H9 (cell line): ENCODE measurements at regions not wholly inside any gene's neighbourhood (a gene's known extent, or its start where the extent isn't known, plus 50 kb on each side); places are given as distances from the start of the nearest gene placed in this dataset.

ENCODE experiments used
- DNase-seq: peaks from one replicate; pipeline ENCODE4 v3.0.0-alpha.2; 2017
- H2AFZ ChIP-seq: one replicate; pipeline ENCODE4 v1.6.1; 2013; ENCODE audit warnings: mild to moderate bottlenecking, low read length, control low read depth, moderate library complexity
- H2AK5ac ChIP-seq: 2 replicates; pipeline ENCODE4 v1.6.1; 2013; ENCODE audit warnings: low read length, control low read depth, mixed read lengths; ENCODE audit not compliant: insufficient read length
- H2BK120ac ChIP-seq: one replicate; pipeline ENCODE4 v1.6.1; 2013; ENCODE audit warnings: low read depth, mild to moderate bottlenecking, low read length, control low read depth, inconsistent platforms; ENCODE audit not compliant: poor library complexity, severe bottlenecking
- H2BK12ac ChIP-seq: 2 replicates; pipeline ENCODE4 v1.6.1; 2013; ENCODE audit warnings: low read length, control low read depth, mixed read lengths, low read depth; ENCODE audit not compliant: insufficient read length
- H2BK15ac ChIP-seq: 2 replicates; pipeline ENCODE4 v1.6.1; 2013; ENCODE audit warnings: low read depth, low read length, control low read depth
- H2BK20ac ChIP-seq: one replicate; pipeline ENCODE4 v1.6.1; 2013; ENCODE audit warnings: low read depth, mild to moderate bottlenecking, low read length, control low read depth, inconsistent platforms; ENCODE audit not compliant: poor library complexity, severe bottlenecking
- H2BK5ac ChIP-seq: 2 replicates; pipeline ENCODE4 v1.6.1; 2013; ENCODE audit warnings: low read length, control low read depth, mixed read lengths; ENCODE audit not compliant: insufficient read length
- H3K14ac ChIP-seq: 2 replicates; pipeline ENCODE4 v1.6.1; 2013; ENCODE audit warnings: low read length, control low read depth; ENCODE audit not compliant: insufficient read depth
- H3K18ac ChIP-seq: 2 replicates; pipeline ENCODE4 v1.6.1; 2013; ENCODE audit warnings: low read depth, mild to moderate bottlenecking, mixed read lengths, low read length, control low read depth; ENCODE audit not compliant: insufficient read length
- H3K23ac ChIP-seq: 2 replicates; pipeline ENCODE4 v1.6.1; 2013; ENCODE audit warnings: low read length, control low read depth, mixed read lengths, low read depth; ENCODE audit not compliant: insufficient read length
- H3K23me2 ChIP-seq: 2 replicates; pipeline ENCODE4 v1.6.1; 2013; ENCODE audit warnings: low read depth, mild to moderate bottlenecking, mixed read lengths, low read length, control low read depth; ENCODE audit not compliant: insufficient read length, poor library complexity, severe bottlenecking
- H3K27ac ChIP-seq: 2 replicates; pipeline ENCODE4 v1.5.1; 2013; ENCODE audit warnings: low read length, control low read depth, mixed read lengths, low read depth; ENCODE audit not compliant: insufficient read length
- H3K27me3 ChIP-seq: 2 replicates; pipeline ENCODE4 v1.6.1; 2013; ENCODE audit warnings: low read length, control low read depth, inconsistent platforms; ENCODE audit not compliant: insufficient read depth
- H3K4ac ChIP-seq: 2 replicates; pipeline ENCODE4 v1.6.1; 2013; ENCODE audit warnings: low read depth, mild to moderate bottlenecking, control low read depth, inconsistent platforms, low read length, moderate library complexity
- H3K4me1 ChIP-seq: 2 replicates; pipeline ENCODE4 v1.6.1; 2013; ENCODE audit warnings: low read length, control low read depth, inconsistent platforms; ENCODE audit not compliant: insufficient read depth
- H3K4me2 ChIP-seq: 2 replicates; pipeline ENCODE4 v1.6.1; 2013; ENCODE audit warnings: low read length, control low read depth, mixed read lengths; ENCODE audit not compliant: insufficient read length, insufficient read depth
- H3K56ac ChIP-seq: 2 replicates; pipeline ENCODE4 v1.6.1; 2013; ENCODE audit warnings: low read depth, mild to moderate bottlenecking, mixed read lengths, low read length, control low read depth; ENCODE audit not compliant: insufficient read length
- H3K79me1 ChIP-seq: 2 replicates; pipeline ENCODE4 v1.6.1; 2013; ENCODE audit warnings: low read depth, mild to moderate bottlenecking, moderate library complexity, low read length, control low read depth, inconsistent platforms; ENCODE audit not compliant: insufficient read depth, poor library complexity, severe bottlenecking
- H3K79me2 ChIP-seq: 2 replicates; pipeline ENCODE4 v1.6.1; 2013; ENCODE audit warnings: low read length, control low read depth, inconsistent platforms; ENCODE audit not compliant: insufficient read depth
- H3K9ac ChIP-seq: 2 replicates; pipeline ENCODE4 v1.6.1; 2013; ENCODE audit warnings: low read length, control low read depth, mixed read lengths; ENCODE audit not compliant: insufficient read length; ENCODE audit errors: extremely low read depth
- H3K9me3 ChIP-seq: one replicate; pipeline ENCODE4 v1.6.1; 2013; ENCODE audit warnings: low read depth, low read length, inconsistent platforms; ENCODE audit not compliant: control insufficient read depth
- H3T11ph ChIP-seq: one replicate; pipeline ENCODE4 v1.6.1; 2013; ENCODE audit warnings: mild to moderate bottlenecking, low read length, control low read depth, inconsistent platforms
- H4K20me1 ChIP-seq: one replicate; pipeline ENCODE4 v1.6.1; 2013; ENCODE audit not compliant: control insufficient read depth, insufficient read length, insufficient read depth
- H4K5ac ChIP-seq: 2 replicates; pipeline ENCODE4 v1.6.1; 2013; ENCODE audit warnings: low read depth, mild to moderate bottlenecking, mixed read lengths, low read length, control low read depth; ENCODE audit not compliant: insufficient read length
- H4K8ac ChIP-seq: replicated peaks from 2 replicates; pipeline ENCODE4 v1.6.1; 2013; ENCODE audit warnings: low read length, control low read depth, mixed read lengths, low read depth; ENCODE audit not compliant: insufficient read length
- H4K91ac ChIP-seq: 2 replicates; pipeline ENCODE4 v1.6.1; 2013; ENCODE audit warnings: low read depth, mild to moderate bottlenecking, moderate library complexity, mixed read lengths, low read length, control low read depth; ENCODE audit not compliant: insufficient read length
- H3K27ac Mint-ChIP-seq, 3 experiments: 2 replicates in 2 of 3; 3 replicates in 1 of 3; pipeline ENCODE4 v1.8.0; 2020 to 2021; ENCODE audit warnings: mixed read lengths in 3 of 3, mild to moderate bottlenecking in 1 of 3, moderate library complexity in 1 of 3
- H3K27me3 Mint-ChIP-seq: 2 replicates; pipeline ENCODE4 v1.8.0; 2021; ENCODE audit warnings: low read depth, mild to moderate bottlenecking, moderate library complexity, mixed read lengths
- H3K36me3 Mint-ChIP-seq, 3 experiments: 2 replicates in 2 of 3; 3 replicates in 1 of 3; pipeline ENCODE4 v1.8.0; 2020 to 2021; ENCODE audit warnings: low read depth in 3 of 3, mixed read lengths in 3 of 3; ENCODE audit not compliant: insufficient read depth in 1 of 3
- H3K4me1 Mint-ChIP-seq, 2 experiments: 2 replicates each; pipeline ENCODE4 v1.8.0; 2020; ENCODE audit warnings: mixed read lengths in 2 of 2
- H3K4me3 Mint-ChIP-seq, 2 experiments: 2 replicates in 1 of 2; 3 replicates in 1 of 2; pipeline ENCODE4 v1.8.0; 2020 to 2021; ENCODE audit warnings: mild to moderate bottlenecking in 2 of 2, mixed read lengths in 2 of 2, moderate library complexity in 1 of 2
- H3K9me3 Mint-ChIP-seq, 2 experiments: 2 replicates in 1 of 2; 3 replicates in 1 of 2; pipeline ENCODE4 v1.8.0; 2020; ENCODE audit warnings: mild to moderate bottlenecking in 2 of 2, mixed read lengths in 2 of 2, moderate library complexity in 1 of 2
- TF ChIP-seq, protein P1 (sequence below): fragments of 200-600 bp; sonication (generic); conservative IDR thresholded peaks from 3 replicates; pipeline ENCODE4 v1.8.0; 2021; ENCODE audit warnings: antibody characterized with exemption, mild to moderate bottlenecking

DNA sequence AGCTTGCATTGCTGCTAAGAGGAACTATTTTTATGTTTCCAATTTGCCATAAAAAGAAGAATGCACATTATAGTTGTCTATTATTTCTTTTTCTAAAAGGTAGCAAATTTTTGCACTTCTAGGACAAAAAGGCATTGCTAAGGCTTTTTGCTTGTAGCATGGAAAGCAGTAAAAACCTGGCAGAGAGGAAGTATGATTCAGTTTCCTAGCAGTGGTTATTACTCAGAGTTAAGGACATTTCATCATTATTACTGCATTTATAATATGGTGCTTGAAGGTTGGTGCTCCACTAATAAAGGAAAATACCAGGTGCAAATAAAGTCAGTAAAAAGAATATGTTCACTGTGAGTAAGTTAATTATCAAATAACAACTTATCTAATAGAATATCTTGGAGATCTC is 179.8 kb upstream of the PLPPR1 start:
- Histone ChIP-seq H4K5ac (no peak overlapping the region), H4K8ac (no peak overlapping the region), H2AFZ (no peak overlapping the region), H3K23me2 (no peaks in the 10 kb centered on the region), H3K79me1 (no peaks in the 10 kb centered on the region), H3K14ac (no peak overlapping the region), H3K27me3 (no peaks in the 10 kb centered on the region), H3K27ac (no peak overlapping the region), H2BK120ac (no peak overlapping the region), H3K4me2 (no peak overlapping the region), H3K18ac (no peak overlapping the region), H2BK5ac (no peak overlapping the region), H4K20me1 (no peaks in the 10 kb centered on the region), H4K91ac (no peak overlapping the region), H3K9me3 (no peaks in the 10 kb centered on the region), H2AK5ac (no peak overlapping the region), H3T11ph (no peak overlapping the region), H3K56ac (no peak overlapping the region), H2BK12ac (no peak overlapping the region), H3K4me1 (no peaks in the 10 kb centered on the region), H3K4ac (no peak overlapping the region), H2BK20ac (no peak overlapping the region), H3K23ac (no peak overlapping the region), H2BK15ac (no peak overlapping the region), H3K79me2 (no peaks in the 10 kb centered on the region), H3K9ac (no peak overlapping the region)
- H3K4me1 Mint-ChIP-seq = no peaks in the 10 kb centered on the region; a peak in 1 of 4 replicates
- no peaks in the 10 kb centered on the region for H3K36me3 Mint-ChIP-seq
- H3K4me3 Mint-ChIP-seq = no peak overlapping the region
- no peak for DNase-seq
- H3K9me3 Mint-ChIP-seq = no peaks in the 10 kb centered on the region
- no peaks in the 10 kb centered on the region; the same call in 1 of the 2 replicates for H3K27me3 Mint-ChIP-seq
- no peak overlapping the region for H3K27ac Mint-ChIP-seq
- TF ChIP-seq, protein P1, sequence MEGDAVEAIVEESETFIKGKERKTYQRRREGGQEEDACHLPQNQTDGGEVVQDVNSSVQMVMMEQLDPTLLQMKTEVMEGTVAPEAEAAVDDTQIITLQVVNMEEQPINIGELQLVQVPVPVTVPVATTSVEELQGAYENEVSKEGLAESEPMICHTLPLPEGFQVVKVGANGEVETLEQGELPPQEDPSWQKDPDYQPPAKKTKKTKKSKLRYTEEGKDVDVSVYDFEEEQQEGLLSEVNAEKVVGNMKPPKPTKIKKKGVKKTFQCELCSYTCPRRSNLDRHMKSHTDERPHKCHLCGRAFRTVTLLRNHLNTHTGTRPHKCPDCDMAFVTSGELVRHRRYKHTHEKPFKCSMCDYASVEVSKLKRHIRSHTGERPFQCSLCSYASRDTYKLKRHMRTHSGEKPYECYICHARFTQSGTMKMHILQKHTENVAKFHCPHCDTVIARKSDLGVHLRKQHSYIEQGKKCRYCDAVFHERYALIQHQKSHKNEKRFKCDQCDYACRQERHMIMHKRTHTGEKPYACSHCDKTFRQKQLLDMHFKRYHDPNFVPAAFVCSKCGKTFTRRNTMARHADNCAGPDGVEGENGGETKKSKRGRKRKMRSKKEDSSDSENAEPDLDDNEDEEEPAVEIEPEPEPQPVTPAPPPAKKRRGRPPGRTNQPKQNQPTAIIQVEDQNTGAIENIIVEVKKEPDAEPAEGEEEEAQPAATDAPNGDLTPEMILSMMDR = no peak
